HL-60 (cell line): ENCODE measurements at regions not wholly inside any gene's neighbourhood (a gene's known extent, or its start where the extent isn't known, plus 50 kb on each side); places are given as distances from the start of the nearest gene placed in this dataset.

Experiments used
- CTCF ChIP-seq: IDR thresholded peaks from one replicate; pipeline ENCODE4 v1.5.1; 2011; ENCODE audit warnings: low read length, control low read depth, inconsistent platforms; ENCODE audit not compliant: insufficient read depth
- GABPA ChIP-seq: IDR thresholded peaks from 2 replicates; pipeline ENCODE4 v1.6.1; 2012; ENCODE audit warnings: low read depth
- POLR2AphosphoS5 ChIP-seq: IDR thresholded peaks from 2 replicates; pipeline ENCODE4 v1.6.1; 2012; ENCODE audit warnings: low read depth
- REST ChIP-seq: IDR thresholded peaks from 2 replicates; pipeline ENCODE4 v1.6.1; 2012; ENCODE audit warnings: low read depth; ENCODE audit not compliant: insufficient replicate concordance
- SPI1 ChIP-seq: IDR thresholded peaks from 2 replicates; pipeline ENCODE4 v1.6.1; 2012; ENCODE audit warnings: low read depth, mild to moderate bottlenecking, borderline replicate concordance

GRCh38 chr9:18352711-18353110 is 121.2 kb upstream of the ADAMTSL1 start:
- TF ChIP-seq CTCF (no peak), POLR2AphosphoS5 (no peak), GABPA (no peak), REST (no peak), SPI1 (no peak)
